SK-N-SH (cell line): ENCODE measurements at regions not wholly inside any gene's neighbourhood (a gene's known extent, or its start where the extent isn't known, plus 50 kb on each side); places are given as distances from the start of the nearest gene placed in this dataset.

Source experiments
- CTCF ChIA-PET: fragments of 300-600, 350-600 bp; formaldehyde crosslinking; extraction: SDS; loops from one replicate; lab custom pipeline; 2021; lab: Yijun Ruan, JAX
- POLR2A ChIA-PET: fragments of 350-600 bp; sonication (Branson Sonifier 250); formaldehyde crosslinking; extraction: SDS; loops from one replicate; lab custom pipeline; 2020; ENCODE audit warnings: antibody characterized with exemption, inconsistent platforms; lab: Yijun Ruan, JAX
- DNase-seq: peaks from one replicate; pipeline ENCODE4 v3.0.0; 2012
- H2AFZ ChIP-seq: fragments of 200-600 bp; sonication (generic); 2 replicates; pipeline ENCODE4 v1.8.1; 2016; ENCODE audit warnings: antibody characterized with exemption, mild to moderate bottlenecking, low read depth
- H3F3A ChIP-seq: fragments of 200-600 bp; sonication (generic); replicated peaks from 2 replicates; pipeline ENCODE3; 2016; ENCODE audit warnings: antibody characterized with exemption, mild to moderate bottlenecking; ENCODE audit not compliant: insufficient read depth
- H3K27ac ChIP-seq, 2 experiments: fragments of 200-500 bp in 1 of 2; fragments of 200-600 bp in 1 of 2; sonication (Bioruptor generic) in 1 of 2; sonication (generic), shearing (Covaris generic) in 1 of 2; 2 replicates each; pipeline versions ENCODE4 v1.5.1 to v1.6.1; 2014 to 2016; ENCODE audit warnings: low read depth in 2 of 2, inconsistent platforms in 1 of 2, low read length in 1 of 2, mild to moderate bottlenecking in 1 of 2, mixed read lengths in 1 of 2
- H3K27me3 ChIP-seq: fragments of 200-600 bp; sonication (generic), shearing (Covaris generic); 2 replicates; pipeline ENCODE4 v1.6.1; 2016; ENCODE audit warnings: mixed run types; ENCODE audit not compliant: insufficient read depth
- H3K36me3 ChIP-seq, 2 experiments: fragments of 200-500 bp in 1 of 2; fragments of 200-600 bp in 1 of 2; sonication (Bioruptor generic) in 1 of 2; sonication (generic) in 1 of 2; replicated peaks in 1 of 2; 2 replicates each; pipeline versions ENCODE3 to v1.5.1; 2014 to 2016; ENCODE audit warnings: low read length in 1 of 2, mild to moderate bottlenecking in 1 of 2; ENCODE audit not compliant: insufficient read depth in 2 of 2, control insufficient read depth in 1 of 2
- H3K4me1 ChIP-seq, 2 experiments: fragments of 200-500 bp in 1 of 2; fragments of 200-600 bp in 1 of 2; sonication (Bioruptor generic) in 1 of 2; sonication (generic), shearing (Covaris generic) in 1 of 2; 2 replicates each; pipeline versions ENCODE4 v1.5.1 to v1.6.1; 2014 to 2016; ENCODE audit warnings: low read depth in 1 of 2, low read length in 1 of 2, mixed run types in 1 of 2; ENCODE audit not compliant: insufficient read depth in 2 of 2, control insufficient read depth in 1 of 2
- H3K4me2 ChIP-seq: fragments of 200-600 bp; sonication (generic), shearing (Covaris generic); 2 replicates; pipeline ENCODE4 v1.6.1; 2017; ENCODE audit warnings: mixed run types
- H3K4me3 ChIP-seq, 2 experiments: fragments of 200-500 bp in 1 of 2; fragments of 200-600 bp in 1 of 2; sonication (Bioruptor generic) in 1 of 2; sonication (generic), shearing (Covaris generic) in 1 of 2; 2 replicates each; pipeline versions ENCODE4 v1.5.1 to v1.8.1; 2014 to 2016; ENCODE audit warnings: low read depth in 2 of 2, inconsistent platforms in 1 of 2, low read length in 1 of 2, mild to moderate bottlenecking in 1 of 2, mixed read lengths in 1 of 2, moderate library complexity in 1 of 2
- H3K79me2 ChIP-seq: fragments of 200-600 bp; sonication (generic); 2 replicates; pipeline ENCODE4 v1.8.1; 2017; ENCODE audit warnings: mild to moderate bottlenecking; ENCODE audit not compliant: insufficient read depth
- H3K9ac ChIP-seq: fragments of 200-600 bp; sonication (generic); 2 replicates; pipeline ENCODE4 v1.6.1; 2017; ENCODE audit warnings: mixed run types
- H3K9me2 ChIP-seq: fragments of 200-600 bp; sonication (generic); 2 replicates; pipeline ENCODE4 v1.6.1; 2017; ENCODE audit warnings: mixed run types
- H3K9me3 ChIP-seq: fragments of 200-600 bp; sonication (generic); 2 replicates; pipeline ENCODE4 v1.6.1; 2017; ENCODE audit warnings: mixed run types, mild to moderate bottlenecking, moderate library complexity
- H4K20me1 ChIP-seq: fragments of 200-600 bp; sonication (generic); 2 replicates; pipeline ENCODE4 v1.6.1; 2017; ENCODE audit warnings: mild to moderate bottlenecking, mixed run types; ENCODE audit not compliant: insufficient read depth
- CHD2 ChIP-seq: fragments of 150-350 bp; IDR thresholded peaks from 2 replicates; pipeline ENCODE4 v1.6.1; 2018; ENCODE audit warnings: low read length; ENCODE audit not compliant: partially characterized antibody
- CTCF ChIP-seq: fragments of 200-600 bp; sonication (generic); IDR thresholded peaks from 2 replicates; pipeline ENCODE4 v1.6.1; 2017; ENCODE audit warnings: antibody characterized with exemption, mild to moderate bottlenecking, moderate library complexity
- EP300 ChIP-seq, 2 experiments: IDR thresholded peaks; 2 replicates each; pipeline versions ENCODE4 v1.4.0 to v1.6.1; 2012; ENCODE audit warnings: borderline replicate concordance in 1 of 2, low read depth in 1 of 2, low read length in 1 of 2
- FOSL2 ChIP-seq: IDR thresholded peaks from 2 replicates; pipeline ENCODE4 v1.4.0; 2012; ENCODE audit warnings: low read depth, mild to moderate bottlenecking, moderate library complexity, borderline replicate concordance
- FOXJ3 ChIP-seq: sonication (generic); formaldehyde crosslinking; IDR thresholded peaks from 2 replicates; pipeline ENCODE4 v1.5.1; 2020; ENCODE audit warnings: mild to moderate bottlenecking, missing genetic modification reagents
- FOXM1 ChIP-seq: IDR thresholded peaks from 2 replicates; pipeline ENCODE4 v1.4.0; 2012; ENCODE audit warnings: low read depth, mild to moderate bottlenecking
- GABPA ChIP-seq: IDR thresholded peaks from 2 replicates; pipeline ENCODE4 v1.4.0; 2012; ENCODE audit warnings: low read depth, mild to moderate bottlenecking
- GATA2 ChIP-seq: sonication (generic); formaldehyde crosslinking; IDR thresholded peaks from 2 replicates; pipeline ENCODE4 v1.5.0; 2020; ENCODE audit warnings: mild to moderate bottlenecking, missing genetic modification reagents
- JUND ChIP-seq: IDR thresholded peaks from 2 replicates; pipeline ENCODE4 v1.4.0; 2012
- MEF2A ChIP-seq: IDR thresholded peaks from 2 replicates; pipeline ENCODE4 v1.4.0; 2012; ENCODE audit warnings: low read depth, borderline replicate concordance
- MXI1 ChIP-seq: IDR thresholded peaks from 2 replicates; pipeline ENCODE4 v1.6.1; 2012; ENCODE audit warnings: mild to moderate bottlenecking, low read depth, low read length, improper control_type of control experiment
- POLR2AphosphoS5 ChIP-seq: IDR thresholded peaks from 2 replicates; pipeline ENCODE4 v1.6.1; 2012; ENCODE audit warnings: low read depth, low read length
- RFX5 ChIP-seq: IDR thresholded peaks from 2 replicates; pipeline ENCODE4 v1.6.1; 2012; ENCODE audit warnings: mild to moderate bottlenecking, improper control_type of control experiment, low read length
- SMC3 ChIP-seq: IDR thresholded peaks from 2 replicates; pipeline ENCODE4 v1.6.1; 2012; ENCODE audit warnings: low read depth, low read length, improper control_type of control experiment
- TAF1 ChIP-seq: IDR thresholded peaks from 2 replicates; pipeline ENCODE4 v1.6.1; 2012; ENCODE audit warnings: low read depth, mild to moderate bottlenecking, low read length, moderate library complexity, borderline replicate concordance
- TCF12 ChIP-seq: IDR thresholded peaks from 2 replicates; pipeline ENCODE4 v1.4.0; 2012
- TEAD4 ChIP-seq: IDR thresholded peaks from 2 replicates; pipeline ENCODE4 v1.4.0; 2012; ENCODE audit warnings: mild to moderate bottlenecking, borderline replicate concordance; ENCODE audit not compliant: insufficient read depth
- WGBS: methylation state at CpG from one replicate; pipeline ENCODE4 v1.1.6; 2017; ENCODE audit warnings: low lambda C conversion rate; 5-methylcytosine and 5-hydroxymethylcytosine counted together
- TF ChIP-seq, protein P1 (sequence below): fragments of 150-350 bp; IDR thresholded peaks from 2 replicates; pipeline ENCODE4 v1.6.1; 2017; ENCODE audit warnings: antibody characterized with exemption, low read length, low read depth, borderline replicate concordance
- TF ChIP-seq, protein P2 (sequence below): fragments of 150-350 bp; IDR thresholded peaks from 2 replicates; pipeline ENCODE4 v1.6.1; 2016; ENCODE audit warnings: mild to moderate bottlenecking, low read depth, low read length
- TF ChIP-seq, protein P3 (sequence below): IDR thresholded peaks from 2 replicates; pipeline ENCODE4 v1.4.0; 2012; ENCODE audit warnings: low read depth, borderline replicate concordance

- no peaks in the 10 kb centered on the region for H3K27me3 ChIP-seq
- POLR2A ChIA-PET: no interaction called here
These were observed 198.5 kb downstream of the SPATA18 start for GRCh38 chr4:52249581-52249980.

GRCh38 chr4:52250154-52250553, 199.1 kb downstream of the SPATA18 start:
- no peaks in the 10 kb centered on the region; a peak in 2 of 4 replicates for H3K4me1 ChIP-seq
- H3K9me3 ChIP-seq: no peaks in the 10 kb centered on the region
- POLR2A ChIA-PET: interaction anchor here (1.0 kb wide), 1 partner anchor 10 kb away, joined by 3 read pairs; no protein-coding TSS in a partner anchor
- CTCF ChIA-PET: interaction anchor here (0.9 to 1.4 kb wide), 2 partner anchors 8 to 733 kb away, joined by 3 to 4 read pairs; no protein-coding TSS in a partner anchor
- no peaks in the 10 kb centered on the region for H3K27me3 ChIP-seq
- H3K9me2 ChIP-seq: no peaks in the 10 kb centered on the region
- H3K9ac ChIP-seq: no peak overlapping the region
- H3F3A ChIP-seq: no peaks in the 10 kb centered on the region
- H4K20me1 ChIP-seq: no peaks in the 10 kb centered on the region
- no peak overlapping the region for H3K4me2 ChIP-seq
- H2AFZ ChIP-seq: no peak overlapping the region
- no peak overlapping the region for H3K27ac ChIP-seq
- no peak for TF ChIP-seq CTCF
- TF ChIP-seq MEF2A: no peak
- TF ChIP-seq, protein P1, sequence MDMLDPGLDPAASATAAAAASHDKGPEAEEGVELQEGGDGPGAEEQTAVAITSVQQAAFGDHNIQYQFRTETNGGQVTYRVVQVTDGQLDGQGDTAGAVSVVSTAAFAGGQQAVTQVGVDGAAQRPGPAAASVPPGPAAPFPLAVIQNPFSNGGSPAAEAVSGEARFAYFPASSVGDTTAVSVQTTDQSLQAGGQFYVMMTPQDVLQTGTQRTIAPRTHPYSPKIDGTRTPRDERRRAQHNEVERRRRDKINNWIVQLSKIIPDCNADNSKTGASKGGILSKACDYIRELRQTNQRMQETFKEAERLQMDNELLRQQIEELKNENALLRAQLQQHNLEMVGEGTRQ: no peak
- no peak for TF ChIP-seq RFX5
- no peak for TF ChIP-seq FOXJ3
- no peak for TF ChIP-seq FOSL2
- no peak for TF ChIP-seq TCF12
- no peak for TF ChIP-seq CHD2
- no peak for TF ChIP-seq TAF1
- TF ChIP-seq, protein P2, sequence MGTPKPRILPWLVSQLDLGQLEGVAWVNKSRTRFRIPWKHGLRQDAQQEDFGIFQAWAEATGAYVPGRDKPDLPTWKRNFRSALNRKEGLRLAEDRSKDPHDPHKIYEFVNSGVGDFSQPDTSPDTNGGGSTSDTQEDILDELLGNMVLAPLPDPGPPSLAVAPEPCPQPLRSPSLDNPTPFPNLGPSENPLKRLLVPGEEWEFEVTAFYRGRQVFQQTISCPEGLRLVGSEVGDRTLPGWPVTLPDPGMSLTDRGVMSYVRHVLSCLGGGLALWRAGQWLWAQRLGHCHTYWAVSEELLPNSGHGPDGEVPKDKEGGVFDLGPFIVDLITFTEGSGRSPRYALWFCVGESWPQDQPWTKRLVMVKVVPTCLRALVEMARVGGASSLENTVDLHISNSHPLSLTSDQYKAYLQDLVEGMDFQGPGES: no peak
- TF ChIP-seq EP300 (IDR thresholded peaks at IDR 0.05; ENCODE audit: borderline replicate concordance in 1 of 2, low read depth in 1 of 2, low read length in 1 of 2): no peak
- no peak for TF ChIP-seq GABPA
- TF ChIP-seq JUND: no peak
- no peak for DNase-seq
- no peaks in the 10 kb centered on the region for H3K79me2 ChIP-seq
- no peak overlapping the region for H3K4me3 ChIP-seq
- H3K36me3 ChIP-seq: no peaks in the 10 kb centered on the region
- 24% methylated on average over 2 of the region's 2 CpGs for WGBS

More at GRCh38 chr4:52249581-52249980, 198.5 kb downstream of the SPATA18 start:
- Histone ChIP-seq H3K4me1 (peaks cover 0 to 5% of the 10 kb centered on the region in 2 experiments; a peak in 2 of 4 replicates), H3F3A (no peaks in the 10 kb centered on the region), H3K79me2 (no peaks in the 10 kb centered on the region), H3K4me2 (no peak overlapping the region), H3K36me3 (no peaks in the 10 kb centered on the region), H3K4me3 (no peak overlapping the region), H2AFZ (no peak overlapping the region), H3K9me3 (no peaks in the 10 kb centered on the region), H3K9ac (no peak overlapping the region), H3K27ac (no peak overlapping the region), H4K20me1 (no peaks in the 10 kb centered on the region), H3K9me2 (no peaks in the 10 kb centered on the region)
- no peak for DNase-seq
- 25% methylated on average over 2 of the region's 2 CpGs for WGBS
- CTCF ChIA-PET: interaction anchor here (1.4 to 1.9 kb wide), 2 partner anchors 9 to 15 kb away, joined by 3 to 11 read pairs; no protein-coding TSS in a partner anchor
- TF ChIP-seq FOXM1 (no peak), TAF1 (no peak), POLR2AphosphoS5 (no peak), GABPA (no peak), FOXJ3 (no peak), GATA2 (no peak), TEAD4 (no peak), CHD2 (no peak), MXI1 (no peak), SMC3 (no peak)
- TF ChIP-seq, protein P1: no peak
- TF ChIP-seq, protein P3, sequence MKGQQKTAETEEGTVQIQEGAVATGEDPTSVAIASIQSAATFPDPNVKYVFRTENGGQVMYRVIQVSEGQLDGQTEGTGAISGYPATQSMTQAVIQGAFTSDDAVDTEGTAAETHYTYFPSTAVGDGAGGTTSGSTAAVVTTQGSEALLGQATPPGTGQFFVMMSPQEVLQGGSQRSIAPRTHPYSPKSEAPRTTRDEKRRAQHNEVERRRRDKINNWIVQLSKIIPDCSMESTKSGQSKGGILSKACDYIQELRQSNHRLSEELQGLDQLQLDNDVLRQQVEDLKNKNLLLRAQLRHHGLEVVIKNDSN: no peak
